DND-41 (cell line): ENCODE measurements at regions not wholly inside any gene's neighbourhood (a gene's known extent, or its start where the extent isn't known, plus 50 kb on each side); places are given as distances from the start of the nearest gene placed in this dataset.

Experiments used
- ATAC-seq: fragments of 200-7000 bp; cut with Tn5 transposase; 3 replicates; pipeline ENCODE4 v1.9.1; 2021; ENCODE audit warnings: low read depth; ENCODE audit not compliant: insufficient read depth
- DNase-seq: peaks from one replicate; pipeline ENCODE4 v3.0.0-alpha.2; 2020
- H2AFZ ChIP-seq: 2 replicates; pipeline ENCODE4 v1.6.0; 2012; ENCODE audit warnings: low read depth, low read length
- H3K27ac ChIP-seq: 2 replicates; pipeline ENCODE4 v1.5.1; 2012; ENCODE audit warnings: low read length, inconsistent platforms
- H3K27me3 ChIP-seq: fragments of 200-600 bp; sonication (generic); 2 replicates; pipeline ENCODE4 v1.6.0; 2012; ENCODE audit warnings: low read length, mild to moderate bottlenecking, inconsistent platforms; ENCODE audit not compliant: insufficient read depth, poor library complexity
- H3K36me3 ChIP-seq: 2 replicates; pipeline ENCODE4 v1.5.1; 2012; ENCODE audit warnings: low read length, inconsistent platforms; ENCODE audit not compliant: insufficient read depth
- H3K4me1 ChIP-seq: 2 replicates; pipeline ENCODE4 v1.5.1; 2012; ENCODE audit warnings: mild to moderate bottlenecking, low read length; ENCODE audit not compliant: insufficient read depth
- H3K4me2 ChIP-seq: 2 replicates; pipeline ENCODE4 v1.6.0; 2012; ENCODE audit warnings: mild to moderate bottlenecking, moderate library complexity, low read length, inconsistent platforms; ENCODE audit not compliant: insufficient read depth
- H3K4me3 ChIP-seq, 2 experiments: fragments of 200-600 bp in 1 of 2; shearing (Covaris generic) in 1 of 2; 2 replicates each; pipeline ENCODE4 v1.5.1; 2012 to 2016; ENCODE audit warnings: inconsistent platforms in 2 of 2, low read length in 2 of 2, mild to moderate bottlenecking in 2 of 2, low read depth in 1 of 2, moderate library complexity in 1 of 2
- H3K79me2 ChIP-seq: 2 replicates; pipeline ENCODE4 v1.6.0; 2012; ENCODE audit warnings: low read length, inconsistent platforms; ENCODE audit not compliant: insufficient read depth
- H3K9ac ChIP-seq: 2 replicates; pipeline ENCODE4 v1.6.0; 2012; ENCODE audit warnings: low read depth, mild to moderate bottlenecking, inconsistent platforms, low read length, moderate library complexity
- H3K9me3 ChIP-seq: 2 replicates; pipeline ENCODE4 v1.5.1; 2012; ENCODE audit warnings: low read length, moderate library complexity, mild to moderate bottlenecking, inconsistent platforms; ENCODE audit not compliant: insufficient read depth, severe bottlenecking
- H4K20me1 ChIP-seq: 2 replicates; pipeline ENCODE4 v1.6.0; 2012; ENCODE audit warnings: low read length; ENCODE audit not compliant: insufficient read depth
- CTCF ChIP-seq: IDR thresholded peaks from 2 replicates; pipeline ENCODE4 v1.5.1; 2012; ENCODE audit warnings: borderline replicate concordance, low read length, moderate library complexity, mild to moderate bottlenecking; ENCODE audit not compliant: poor library complexity, severe bottlenecking; ENCODE audit errors: extremely low read depth
- EZH2 ChIP-seq: IDR thresholded peaks from 3 replicates; pipeline ENCODE4 v1.6.1; 2012; ENCODE audit warnings: borderline replicate concordance, low read depth, mild to moderate bottlenecking, moderate library complexity, low read length, inconsistent platforms; ENCODE audit not compliant: severe bottlenecking

- Histone ChIP-seq H3K36me3 (no peaks in the 10 kb centered on the region), H2AFZ (no peak overlapping the region), H3K79me2 (no peaks in the 10 kb centered on the region), H3K4me3 (no peak overlapping the region), H3K27me3 (no peaks in the 10 kb centered on the region), H3K9me3 (no peaks in the 10 kb centered on the region), H3K27ac (no peak overlapping the region), H3K9ac (no peak overlapping the region), H3K4me2 (no peak overlapping the region), H4K20me1 (no peaks in the 10 kb centered on the region), H3K4me1 (no peaks in the 10 kb centered on the region)
- no peak for TF ChIP-seq CTCF
- no peak for TF ChIP-seq EZH2
- DNase-seq = no peak
- no peak for ATAC-seq
Measured at GRCh38 chr13:88376760-88377388, 705.7 kb downstream of the SLITRK5 start.

GRCh38 chr13:88377852-88378251 is 706.7 kb downstream of the SLITRK5 start:
- Histone ChIP-seq H3K4me2 (no peak overlapping the region), H3K4me1 (no peaks in the 10 kb centered on the region), H4K20me1 (no peaks in the 10 kb centered on the region), H2AFZ (no peak overlapping the region), H3K27ac (no peak overlapping the region), H3K27me3 (no peaks in the 10 kb centered on the region), H3K4me3 (no peak overlapping the region), H3K9me3 (no peaks in the 10 kb centered on the region), H3K36me3 (no peaks in the 10 kb centered on the region), H3K79me2 (no peaks in the 10 kb centered on the region), H3K9ac (no peak overlapping the region)
- no peak for ATAC-seq
- no peak for DNase-seq
- TF ChIP-seq CTCF = no peak
- TF ChIP-seq EZH2 = no peak

- Histone ChIP-seq H2AFZ (no peak overlapping the region), H3K27ac (no peak overlapping the region), H3K79me2 (no peaks in the 10 kb centered on the region), H3K4me2 (no peak overlapping the region), H3K4me1 (no peaks in the 10 kb centered on the region), H4K20me1 (no peaks in the 10 kb centered on the region), H3K9me3 (peaks cover 4% of the 10 kb centered on the region), H3K9ac (no peak overlapping the region), H3K27me3 (no peaks in the 10 kb centered on the region), H3K36me3 (no peaks in the 10 kb centered on the region), H3K4me3 (no peak overlapping the region)
- DNase-seq = no peak
- no peak for ATAC-seq
- TF ChIP-seq CTCF (no peak), EZH2 (no peak)
Measured at GRCh38 chr13:88384542-88384941, 713.4 kb downstream of the SLITRK5 start.
